Adrenal gland (tissue), 5 donors: ENCODE measurements at regions not wholly inside any gene's neighbourhood (a gene's known extent, or its start where the extent isn't known, plus 50 kb on each side); places are given as distances from the start of the nearest gene placed in this dataset.

ENCODE experiments used
- POLR2A ChIP-seq, 2 donors: fragments of 450-650 bp; IDR thresholded peaks; one replicate each; pipeline ENCODE4 v1.6.1; 2017; ENCODE audit warnings: antibody characterized with exemption in 2 of 2, mild to moderate bottlenecking in 2 of 2, moderate library complexity in 1 of 2
- TF ChIP-seq, protein P1 (sequence below), 6 experiments: fragments of 450-650 bp in 4 of 6; fragments of 200-600 bp in 2 of 6; sonication (generic) in 1 of 6; IDR thresholded peaks; 1 replicate in 5 of 6; 2 replicates in 1 of 6; pipeline versions ENCODE4 v1.5.1 to v1.8.0; 2016 to 2021; ENCODE audit warnings: antibody characterized with exemption in 6 of 6, mild to moderate bottlenecking in 2 of 6, moderate library complexity in 1 of 6
- donor health status: DM: no; HTN: no; CAD: no.

DNA sequence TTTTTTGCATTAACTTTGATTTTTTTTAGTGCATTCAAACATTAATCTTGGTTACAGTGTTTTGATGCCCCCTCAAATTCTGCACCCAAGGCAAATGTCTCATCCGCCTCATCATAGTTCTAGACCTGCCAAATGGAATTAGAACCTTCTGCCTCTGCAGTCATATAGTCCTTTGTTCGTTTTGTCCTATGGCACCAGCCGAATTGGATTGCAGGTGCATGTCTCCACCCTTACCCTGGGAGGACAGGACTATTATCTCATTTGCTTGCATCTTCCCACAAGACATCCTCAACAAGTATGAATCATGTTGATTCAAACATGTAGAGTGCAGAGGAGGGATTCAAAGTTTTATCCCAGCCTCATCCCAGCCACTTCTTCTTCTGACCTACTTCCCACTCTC, 579.1 kb downstream of the VRK1 start:
- TF ChIP-seq, protein P1, sequence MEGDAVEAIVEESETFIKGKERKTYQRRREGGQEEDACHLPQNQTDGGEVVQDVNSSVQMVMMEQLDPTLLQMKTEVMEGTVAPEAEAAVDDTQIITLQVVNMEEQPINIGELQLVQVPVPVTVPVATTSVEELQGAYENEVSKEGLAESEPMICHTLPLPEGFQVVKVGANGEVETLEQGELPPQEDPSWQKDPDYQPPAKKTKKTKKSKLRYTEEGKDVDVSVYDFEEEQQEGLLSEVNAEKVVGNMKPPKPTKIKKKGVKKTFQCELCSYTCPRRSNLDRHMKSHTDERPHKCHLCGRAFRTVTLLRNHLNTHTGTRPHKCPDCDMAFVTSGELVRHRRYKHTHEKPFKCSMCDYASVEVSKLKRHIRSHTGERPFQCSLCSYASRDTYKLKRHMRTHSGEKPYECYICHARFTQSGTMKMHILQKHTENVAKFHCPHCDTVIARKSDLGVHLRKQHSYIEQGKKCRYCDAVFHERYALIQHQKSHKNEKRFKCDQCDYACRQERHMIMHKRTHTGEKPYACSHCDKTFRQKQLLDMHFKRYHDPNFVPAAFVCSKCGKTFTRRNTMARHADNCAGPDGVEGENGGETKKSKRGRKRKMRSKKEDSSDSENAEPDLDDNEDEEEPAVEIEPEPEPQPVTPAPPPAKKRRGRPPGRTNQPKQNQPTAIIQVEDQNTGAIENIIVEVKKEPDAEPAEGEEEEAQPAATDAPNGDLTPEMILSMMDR (IDR thresholded peaks at IDR 0.05), result no peak
- no peak for TF ChIP-seq POLR2A (IDR thresholded peaks at IDR 0.05)
